Heart left ventricle (tissue), 13 donors: ENCODE measurements at regions not wholly inside any gene's neighbourhood (a gene's known extent, or its start where the extent isn't known, plus 50 kb on each side); places are given as distances from the start of the nearest gene placed in this dataset.

ENCODE experiments used
- POLR2A ChIP-seq, 2 donors: fragments of 450-650 bp; IDR thresholded peaks; one replicate each; pipeline ENCODE4 v1.6.1; 2017; ENCODE audit warnings: antibody characterized with exemption in 2 of 2, mild to moderate bottlenecking in 2 of 2, moderate library complexity in 2 of 2
- TF ChIP-seq, protein P1 (sequence below), 12 donors: fragments of 200-600 bp; sonication (generic) in 4 of 12; IDR thresholded peaks; one replicate each; pipeline versions ENCODE4 v1.5.0 to v1.8.0; 2018 to 2022; ENCODE audit warnings: antibody characterized with exemption in 12 of 12, mild to moderate bottlenecking in 5 of 12
- donor health status: ischemic (EF 13 %, LVEDD 7.1; RV severe dilation, severe dysfunction).
- donor health status: DM: no; HTN: yes; CAD: no.
- donor health status: DM: no; HTN: no; CAD: no.
- donor health status: ischemic (EF 25% LVEDD 6.9; RV normal size, moderate dysfunction).
- donor health status: ischemic (EF 25% LVEDD 5.7; RV mildly dilated, moderate dysfunction).
- donor health status: ischemic (EF 35%, LVEDD 5.7; RV mildly dilated, moderate dysfunction).
- donor health status: nonischemic (EF 11% LVEDD 7.7; RV severe dilation, severe dysfunction).
- donor health status: DM: yes; HTN: yes; CAD: no.
- donor health status: PGD.
- donor health status: ischemic (EF 29% LVEDD 5.4; RV normal size, mild dysfunction).
- donor health status: nonischemic (EF 23%, LVEDD 6.1; RV moderate dilation, normal function).

DNA sequence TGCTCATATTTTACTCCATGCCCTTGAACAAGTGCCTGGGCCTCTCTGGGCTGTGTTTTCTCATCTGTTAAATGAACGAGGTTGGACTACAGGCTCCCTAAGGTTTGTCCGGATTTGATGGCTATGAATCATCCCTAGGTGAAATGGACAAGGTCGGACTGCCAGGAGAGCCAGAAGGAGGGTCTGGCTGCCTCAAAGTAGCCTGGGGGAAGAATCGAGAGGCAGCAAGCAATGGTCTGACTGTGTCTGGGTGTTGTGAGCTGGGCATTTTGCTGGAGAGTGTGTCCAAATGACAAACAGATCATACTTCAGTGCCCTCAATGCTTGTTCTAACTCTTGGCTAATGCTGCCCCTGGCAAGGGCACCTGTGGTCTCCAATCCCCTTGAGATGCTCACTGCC, 730.9 kb downstream of the PTPRU start:
- TF ChIP-seq, protein P1, sequence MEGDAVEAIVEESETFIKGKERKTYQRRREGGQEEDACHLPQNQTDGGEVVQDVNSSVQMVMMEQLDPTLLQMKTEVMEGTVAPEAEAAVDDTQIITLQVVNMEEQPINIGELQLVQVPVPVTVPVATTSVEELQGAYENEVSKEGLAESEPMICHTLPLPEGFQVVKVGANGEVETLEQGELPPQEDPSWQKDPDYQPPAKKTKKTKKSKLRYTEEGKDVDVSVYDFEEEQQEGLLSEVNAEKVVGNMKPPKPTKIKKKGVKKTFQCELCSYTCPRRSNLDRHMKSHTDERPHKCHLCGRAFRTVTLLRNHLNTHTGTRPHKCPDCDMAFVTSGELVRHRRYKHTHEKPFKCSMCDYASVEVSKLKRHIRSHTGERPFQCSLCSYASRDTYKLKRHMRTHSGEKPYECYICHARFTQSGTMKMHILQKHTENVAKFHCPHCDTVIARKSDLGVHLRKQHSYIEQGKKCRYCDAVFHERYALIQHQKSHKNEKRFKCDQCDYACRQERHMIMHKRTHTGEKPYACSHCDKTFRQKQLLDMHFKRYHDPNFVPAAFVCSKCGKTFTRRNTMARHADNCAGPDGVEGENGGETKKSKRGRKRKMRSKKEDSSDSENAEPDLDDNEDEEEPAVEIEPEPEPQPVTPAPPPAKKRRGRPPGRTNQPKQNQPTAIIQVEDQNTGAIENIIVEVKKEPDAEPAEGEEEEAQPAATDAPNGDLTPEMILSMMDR (IDR thresholded peaks at IDR 0.05), result no peak
- no peak for TF ChIP-seq POLR2A (IDR thresholded peaks at IDR 0.05)
